Kidney glomerular epithelial cell (primary cell): ENCODE measurements at regions not wholly inside any gene's neighbourhood (a gene's known extent, or its start where the extent isn't known, plus 50 kb on each side); places are given as distances from the start of the nearest gene placed in this dataset.
"Not testable (repeated sequence)": the region's sequence is repeated elsewhere in the genome, so short reads cannot be mapped to it uniquely, and the experiment has no call there.

Experiments
- DNase-seq: peaks from one replicate; lab custom pipeline; 2025; lab: John Stamatoyannopoulos, UW

DNA sequence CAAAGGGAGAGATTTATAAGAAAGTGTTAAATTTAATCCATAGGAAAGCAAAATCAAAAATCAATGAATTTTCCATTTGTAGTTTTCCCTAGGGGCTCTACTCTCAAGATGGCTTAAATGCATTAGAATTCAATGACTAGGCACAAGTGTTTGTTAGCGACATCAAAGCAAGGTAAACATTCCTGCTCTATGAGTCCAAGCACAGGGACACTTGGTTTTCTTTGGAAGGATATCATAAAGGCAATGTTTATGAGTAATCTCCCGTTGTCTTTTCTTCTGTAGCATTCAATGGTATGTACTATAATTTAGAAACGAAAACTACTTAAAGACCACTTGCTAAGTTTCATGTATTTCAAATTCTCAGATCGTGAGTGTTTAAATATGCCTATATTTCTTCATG, 54.8 kb upstream of the ZNF717 start:
- not testable (repeated sequence) for DNase-seq

- DNase-seq, result not testable (repeated sequence)
Observed at GRCh38 chr3:75850301-75851008, 65.1 kb upstream of the ZNF717 start.

GRCh38 chr3:75863130-75863529, 77.8 kb upstream of the ZNF717 start:
- no peak for DNase-seq

DNA sequence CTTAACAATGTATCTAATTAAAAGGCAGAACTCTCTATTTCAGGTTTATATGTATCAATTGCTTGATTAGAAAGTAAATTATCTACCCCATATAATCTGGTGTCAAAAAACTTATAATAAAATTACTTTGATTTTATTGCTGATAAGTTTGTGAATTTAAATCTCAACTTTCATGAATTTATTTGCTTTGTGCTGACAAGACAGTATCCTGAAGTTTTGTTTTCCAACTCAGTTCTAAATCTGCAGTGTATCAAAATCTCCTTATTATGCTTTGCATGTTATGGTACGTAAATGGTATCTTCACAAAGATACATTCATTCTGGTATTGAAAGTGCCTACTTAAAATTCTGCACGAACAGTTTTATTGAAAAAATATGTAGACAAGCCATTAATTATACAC, 78.5 kb upstream of the ZNF717 start:
- no peak for DNase-seq

- DNase-seq, result not testable (repeated sequence)
Observed at GRCh38 chr3:75883719-75884118, 98.4 kb upstream of the ZNF717 start.

DNA sequence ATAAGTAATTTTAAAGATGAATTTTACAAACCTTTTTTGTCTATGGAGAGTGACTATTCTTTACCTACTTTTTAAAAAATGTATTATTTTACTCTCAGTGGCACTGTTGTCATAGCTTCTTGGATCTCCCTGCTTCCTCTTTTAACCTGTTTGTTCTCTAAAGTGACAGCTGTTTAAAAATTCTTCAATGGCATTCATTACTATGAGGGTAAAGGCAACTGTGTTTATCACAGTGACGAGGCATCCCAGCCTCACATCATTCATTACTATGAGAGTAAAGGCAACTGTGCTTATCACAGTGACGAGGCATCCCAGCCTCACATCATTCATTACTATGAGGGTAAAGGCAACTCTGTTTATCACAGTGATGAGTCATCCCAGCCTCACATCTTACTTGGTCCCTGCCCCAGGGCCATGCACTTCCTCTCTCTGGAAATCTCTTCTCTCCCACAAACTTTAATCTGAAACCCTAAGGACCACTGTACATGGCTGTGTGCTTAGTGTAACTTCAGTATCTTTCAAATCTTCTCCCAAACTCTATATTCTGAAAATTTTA, 101.7 kb upstream of the ZNF717 start:
- no peak for DNase-seq

DNA sequence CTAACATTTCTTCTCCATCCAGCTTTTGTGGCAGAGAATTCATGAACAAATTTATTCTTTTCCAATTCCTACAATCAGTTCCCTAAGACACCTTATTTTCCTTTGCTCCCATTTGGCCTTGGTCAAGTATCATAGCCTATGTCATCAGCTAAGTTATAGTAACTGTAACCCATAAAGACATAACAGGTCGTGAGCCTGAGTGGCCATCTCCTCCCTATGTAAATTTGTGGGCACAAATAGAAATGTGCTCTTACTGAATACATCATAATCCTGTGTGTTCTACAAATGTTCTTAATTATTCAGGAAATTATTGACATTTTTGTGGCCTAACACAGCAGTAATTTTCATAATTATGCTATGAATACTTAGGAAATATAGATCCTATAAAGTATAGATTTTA, 108.9 kb upstream of the ZNF717 start:
- no peak for DNase-seq

GRCh38 chr3:75896265-75896664, 110.9 kb upstream of the ZNF717 start:
- no peak for DNase-seq

GRCh38 chr3:75901446-75901845, 116.1 kb upstream of the ZNF717 start:
- DNase-seq, result not testable (repeated sequence)

DNA sequence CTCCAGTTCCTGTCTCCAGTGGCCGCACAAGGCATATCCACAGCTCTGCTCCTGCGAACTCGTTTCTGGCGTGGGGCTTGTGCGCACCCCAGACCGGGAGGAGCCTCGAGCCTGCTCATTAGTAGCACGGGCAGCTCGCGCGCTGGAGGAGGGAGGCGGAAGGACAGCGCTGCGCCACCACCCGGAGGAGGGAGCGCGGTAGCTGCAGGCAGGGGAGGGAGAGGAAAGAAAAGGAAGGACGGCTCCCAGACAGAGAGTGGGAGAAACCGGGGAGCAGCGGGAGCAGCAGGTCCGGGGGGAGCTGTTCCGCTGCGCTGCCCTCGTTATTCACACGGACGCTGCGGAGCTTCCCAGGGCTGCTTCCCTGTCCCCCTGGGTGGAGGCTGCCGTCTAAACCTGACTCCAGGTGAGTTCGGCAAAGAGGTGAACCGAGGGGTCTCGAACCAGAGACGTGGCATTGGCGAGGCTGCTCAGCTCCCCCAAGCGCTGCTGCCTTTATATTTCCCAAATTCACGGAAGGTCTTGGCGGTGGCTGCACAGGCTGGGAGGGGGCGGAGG, 121.3 kb upstream of the ZNF717 start:
- no peak for DNase-seq

DNA sequence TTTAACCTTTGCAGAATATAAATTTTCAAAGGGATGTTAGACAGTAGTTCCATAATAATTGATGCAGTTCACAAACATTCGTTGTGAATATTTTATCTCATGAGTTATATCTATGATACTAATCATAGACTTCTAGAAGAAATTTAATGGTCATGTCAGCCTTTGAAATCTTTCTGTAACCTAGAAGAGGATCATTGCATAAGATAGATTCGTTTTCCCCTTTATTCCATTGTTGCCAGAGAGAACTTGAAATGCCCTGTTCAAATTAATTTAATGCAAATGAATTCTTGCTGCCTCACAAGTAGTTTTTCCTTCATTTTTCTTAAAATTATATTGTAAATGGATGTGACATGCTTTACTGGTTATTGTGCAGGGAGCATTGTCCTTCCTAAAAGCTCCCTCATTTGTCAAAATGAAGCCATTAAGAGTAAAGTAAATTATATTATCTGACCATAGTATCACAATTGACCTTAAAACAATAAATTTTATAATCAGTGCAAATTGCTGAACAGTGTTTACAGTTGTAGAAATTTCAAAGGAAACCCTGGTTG, 128.5 kb upstream of the ZNF717 start:
- no peak for DNase-seq

DNA sequence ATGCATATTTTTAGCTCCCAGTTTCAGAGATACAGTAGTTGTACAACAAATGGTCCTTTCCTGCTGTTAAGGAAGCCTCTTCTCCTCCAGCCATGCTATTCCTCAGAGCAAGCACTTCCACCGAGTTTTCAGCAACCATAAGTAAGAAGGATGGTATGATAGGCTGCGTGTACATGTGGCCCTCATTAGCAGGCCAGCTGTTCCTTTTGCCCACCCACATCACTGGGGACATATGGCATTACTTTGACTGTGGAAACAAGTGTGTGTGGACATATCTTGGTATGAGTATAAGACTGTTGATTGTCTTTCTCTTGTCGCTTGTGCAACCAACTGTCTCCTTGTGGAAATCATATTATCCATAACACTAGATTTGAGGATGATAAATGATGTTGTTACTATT, 129.4 kb upstream of the ZNF717 start:
- not testable (repeated sequence) for DNase-seq

DNA sequence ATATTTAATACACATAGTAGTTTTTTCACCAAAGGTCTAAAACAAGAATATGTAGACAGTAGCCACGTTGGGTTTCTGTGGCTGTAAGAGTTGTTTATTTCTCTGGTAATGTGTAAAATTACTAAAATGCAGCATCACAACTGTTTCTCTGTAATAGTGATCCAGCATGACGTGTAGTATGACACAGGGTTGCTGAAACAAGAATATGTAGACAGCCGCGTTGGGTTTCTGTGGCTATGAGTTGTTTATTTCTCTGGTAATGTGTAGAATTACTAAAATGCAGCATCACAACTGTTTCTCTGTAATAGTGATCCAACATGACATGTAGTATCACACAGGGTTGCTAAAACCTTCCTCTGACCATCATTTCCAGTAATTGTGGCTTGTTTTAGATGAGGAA, 153.6 kb upstream of the ZNF717 start:
- DNase-seq, result no peak

DNA sequence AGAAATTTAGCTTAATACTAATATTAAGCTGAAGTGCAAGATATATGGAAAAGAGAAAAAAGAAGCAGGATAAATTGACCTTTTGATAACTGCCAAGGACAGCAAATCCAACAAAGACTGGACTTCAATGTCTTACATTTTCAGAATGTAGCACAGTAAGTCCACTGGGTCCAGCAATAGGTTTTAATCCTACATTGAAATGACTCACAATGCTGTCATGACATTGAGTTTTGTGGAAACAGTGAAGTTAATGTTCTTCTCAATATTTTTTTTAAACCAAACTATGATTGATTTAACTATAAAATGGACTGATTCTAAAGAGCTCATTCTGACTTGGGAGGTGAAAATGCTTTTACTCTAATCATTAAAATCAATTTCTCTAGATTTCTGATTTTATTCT, 166.6 kb upstream of the ZNF717 start:
- DNase-seq, result no peak

- not testable (repeated sequence) for DNase-seq
Observed at GRCh38 chr3:75960031-75960430, 174.7 kb upstream of the ZNF717 start.

- DNase-seq, result not testable (repeated sequence)
Observed at GRCh38 chr3:75962054-75962453, 176.7 kb upstream of the ZNF717 start.

- no peak for DNase-seq
Observed at GRCh38 chr3:75967071-75967470, 181.7 kb upstream of the ZNF717 start.

DNA sequence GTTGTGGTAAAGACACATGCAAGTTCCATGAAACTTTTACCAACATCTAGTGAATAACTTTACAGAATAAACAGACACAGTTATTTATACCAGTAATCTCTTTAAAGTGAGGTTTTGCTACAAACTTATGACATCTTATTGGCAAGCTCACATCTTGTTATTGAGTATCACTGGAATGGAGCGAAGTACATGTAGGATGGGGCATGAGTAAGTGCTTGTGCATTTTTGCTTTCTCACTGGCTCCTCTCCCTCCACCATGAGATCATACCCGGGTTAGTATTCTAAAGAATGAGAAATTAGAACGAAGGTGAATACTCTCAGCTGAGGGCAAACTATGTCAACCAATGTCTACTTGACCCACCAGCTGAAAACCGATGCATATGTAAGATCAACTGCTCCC, 193.3 kb upstream of the ZNF717 start:
- DNase-seq, result peak; percentile 26

DNA sequence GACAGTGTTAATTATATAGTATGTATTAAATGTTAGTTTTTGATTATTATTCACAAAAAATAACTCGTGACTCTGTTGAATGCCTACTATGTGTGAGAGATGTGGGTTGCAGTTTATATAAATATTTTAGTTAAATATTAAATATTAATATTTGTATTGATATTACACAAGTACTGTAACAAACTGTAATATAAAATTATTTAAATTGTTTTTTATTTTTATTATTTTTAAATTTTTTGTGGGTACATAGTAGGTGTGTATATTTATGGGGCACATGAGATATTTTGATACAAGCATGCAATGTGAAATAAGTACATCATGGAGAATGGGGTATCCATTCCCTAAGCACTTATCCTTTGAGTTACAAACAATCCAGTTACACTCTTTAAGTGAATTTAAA, 196.1 kb upstream of the ZNF717 start:
- no peak for DNase-seq

DNA sequence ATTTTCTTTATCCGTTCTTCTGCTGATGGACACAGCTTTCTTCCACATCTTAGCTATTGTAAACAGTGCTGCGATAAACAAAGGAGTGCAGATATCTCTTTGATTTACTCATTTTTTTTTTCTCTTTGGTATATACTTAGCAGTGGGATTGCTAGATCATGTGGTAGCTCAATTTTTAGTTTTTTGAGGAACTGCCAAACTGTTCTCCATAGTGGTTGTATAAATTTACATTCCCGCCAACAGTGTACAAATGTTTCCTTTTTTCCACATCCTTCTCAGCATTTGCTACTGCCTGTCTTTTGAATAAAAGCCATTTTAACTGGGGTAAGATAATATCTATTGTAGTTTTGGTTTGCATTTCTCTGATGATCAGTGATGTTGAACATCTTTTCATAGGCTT, 196.8 kb upstream of the ZNF717 start:
- no peak for DNase-seq

DNA sequence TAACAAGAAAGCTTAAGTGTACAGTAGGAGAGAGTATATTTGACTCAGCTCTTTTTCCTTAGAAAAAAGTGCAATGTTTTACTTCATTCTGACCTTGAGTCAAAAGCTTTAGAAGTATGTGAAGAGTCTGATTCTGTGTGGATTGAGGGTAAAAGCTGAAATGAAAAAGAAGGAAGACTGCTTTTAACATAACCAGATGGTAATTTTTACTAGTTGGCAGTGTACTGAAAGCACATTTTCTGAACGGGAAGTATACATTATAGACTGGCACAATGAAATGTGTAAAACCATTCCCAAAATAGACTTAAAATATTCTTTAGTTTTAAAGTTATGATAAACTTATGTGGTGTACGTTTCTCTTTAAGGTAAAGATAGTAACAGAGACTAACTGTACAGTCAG, 197.8 kb upstream of the ZNF717 start:
- DNase-seq, result no peak

DNA sequence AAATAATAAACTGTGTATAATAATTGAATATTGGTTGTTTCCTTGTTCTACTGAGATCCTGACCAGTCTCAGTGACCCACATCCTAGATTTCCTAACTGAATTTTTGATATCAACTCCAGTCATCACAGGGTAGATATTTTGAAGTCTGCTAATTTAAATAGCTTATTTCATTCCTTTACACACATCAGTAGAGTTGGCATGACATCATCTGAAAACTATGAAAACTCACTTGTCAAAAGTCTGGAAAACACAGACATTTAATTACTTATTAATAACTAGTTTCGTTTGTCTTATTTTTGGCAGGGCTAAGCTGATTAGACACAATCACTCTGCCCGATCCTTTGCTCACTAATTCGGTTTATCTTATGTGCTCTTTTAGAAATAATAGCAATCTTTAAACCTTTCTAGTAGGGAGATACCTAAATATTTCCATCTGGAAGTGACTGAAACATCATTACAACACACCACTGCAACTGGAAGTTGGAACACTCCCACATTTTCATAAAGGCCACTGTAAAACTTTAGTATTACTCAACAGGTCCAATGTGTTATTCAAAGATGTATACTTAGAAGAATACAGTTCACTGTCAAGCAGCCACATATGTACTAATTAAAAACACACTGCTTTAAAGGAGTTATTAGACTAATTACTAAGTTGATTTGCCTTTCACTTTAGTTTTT, 198.4 kb upstream of the ZNF717 start:
- DNase-seq, result peak; percentile 84

DNA sequence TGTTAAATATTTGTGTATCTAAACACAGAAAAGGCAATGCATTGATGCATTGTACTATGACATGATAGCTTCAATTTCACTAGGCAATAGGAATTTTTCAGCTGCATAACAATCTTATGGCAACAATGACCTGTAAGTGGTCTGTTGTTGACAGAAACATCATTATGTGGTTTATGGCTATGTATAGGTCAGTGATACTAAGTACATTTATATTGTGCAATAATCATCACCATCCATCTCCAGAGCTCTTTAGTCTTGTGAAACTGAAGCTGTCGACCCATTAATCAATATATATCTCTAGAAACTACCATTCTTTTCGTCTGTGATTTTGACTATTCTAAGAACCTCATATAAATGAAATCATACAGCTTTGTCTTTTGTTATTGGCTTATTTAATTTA, 200.1 kb upstream of the ZNF717 start:
- DNase-seq, result no peak
